NCI-H2227 (cell line): ENCODE measurements at regions not wholly inside any gene's neighbourhood (a gene's known extent, or its start where the extent isn't known, plus 50 kb on each side); places are given as distances from the start of the nearest gene placed in this dataset.
A peak's percentile ranks its signal among the peaks of the same experiment; 100 is the strongest.

Experiments used
- DNase-seq: peaks from one replicate; lab custom pipeline; 2025; ENCODE audit not compliant: unreplicated experiment; lab: John Stamatoyannopoulos, UW

GRCh38 chr5:158135682-158136179 lies 276.8 kb upstream of the CLINT1 start:
- DNase-seq: peak; percentile 74

DNA sequence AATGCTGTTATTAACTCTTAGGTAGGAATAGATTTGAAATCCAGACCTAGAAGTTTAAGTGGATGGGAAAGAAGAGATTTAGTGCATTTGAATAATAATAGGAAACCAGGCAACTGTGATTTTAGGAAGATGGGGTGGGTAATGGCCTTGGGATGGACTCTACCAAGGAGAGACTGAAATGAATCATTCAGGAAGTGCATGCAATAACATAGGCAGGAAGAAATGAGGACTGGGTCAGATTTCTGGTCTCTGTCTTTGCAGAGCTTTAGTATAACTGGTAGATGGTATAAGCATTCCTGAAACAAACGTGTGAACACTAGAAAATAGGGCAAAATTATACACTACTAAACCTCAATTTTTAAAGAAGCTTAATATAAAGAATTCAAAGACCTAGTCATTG lies 274.4 kb upstream of the CLINT1 start:
- peak; percentile 20 for DNase-seq

DNA sequence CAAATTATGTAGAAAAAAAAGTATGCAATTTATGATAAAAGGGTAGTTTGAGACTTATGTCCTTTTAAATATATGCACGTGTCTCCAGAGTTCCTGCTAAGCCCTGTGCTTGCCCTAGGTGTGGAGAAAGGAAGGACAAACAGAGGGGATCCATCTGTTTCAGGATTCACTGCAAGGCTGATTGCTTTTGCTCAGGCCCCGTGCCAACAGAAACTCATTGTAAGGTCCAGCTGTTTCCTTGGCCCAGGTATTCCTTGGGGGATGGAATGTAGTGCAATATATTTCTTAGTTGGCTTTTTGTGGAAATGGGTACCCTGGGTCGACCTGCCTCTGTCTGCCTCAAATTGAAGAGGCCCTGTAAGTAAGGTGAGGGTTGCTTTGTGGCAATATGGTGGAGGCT lies 268.6 kb upstream of the CLINT1 start:
- no peak for DNase-seq

- no peak for DNase-seq
Measured at GRCh38 chr5:158126442-158127405, 267.8 kb upstream of the CLINT1 start.

DNA sequence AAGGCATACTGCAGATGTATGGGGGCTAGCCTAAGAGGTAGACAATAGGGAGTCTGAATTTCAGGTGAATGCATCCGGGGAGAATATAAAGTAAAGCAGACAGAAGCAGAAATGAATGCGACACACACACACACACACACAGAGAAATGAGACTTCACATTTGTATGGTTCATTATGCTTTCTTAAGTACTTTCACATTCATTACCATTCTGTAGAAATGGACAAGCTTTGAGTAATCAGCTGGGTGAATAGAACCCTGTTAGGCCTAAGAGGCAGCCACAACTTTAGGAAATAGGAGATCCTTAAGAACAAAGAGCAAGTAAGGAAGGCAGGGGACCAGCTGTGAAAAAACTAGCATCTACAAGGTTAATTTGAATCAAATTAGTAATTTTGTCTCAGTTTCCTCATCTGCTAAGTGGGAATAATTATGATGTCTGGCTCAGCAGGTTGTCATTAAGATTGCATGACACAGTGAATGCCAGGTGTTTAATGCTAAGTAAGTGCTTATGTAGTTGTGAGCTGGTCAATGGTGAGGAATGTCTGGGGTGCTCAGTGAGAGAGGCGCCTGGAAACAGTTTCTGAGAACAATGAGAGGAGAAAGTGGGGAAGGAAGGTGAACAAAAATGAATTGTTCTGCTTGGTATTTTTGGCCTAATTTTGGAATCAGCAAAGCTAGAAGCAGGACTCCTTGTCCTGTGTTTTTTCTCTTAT lies 265.8 kb upstream of the CLINT1 start:
- no peak for DNase-seq

DNA sequence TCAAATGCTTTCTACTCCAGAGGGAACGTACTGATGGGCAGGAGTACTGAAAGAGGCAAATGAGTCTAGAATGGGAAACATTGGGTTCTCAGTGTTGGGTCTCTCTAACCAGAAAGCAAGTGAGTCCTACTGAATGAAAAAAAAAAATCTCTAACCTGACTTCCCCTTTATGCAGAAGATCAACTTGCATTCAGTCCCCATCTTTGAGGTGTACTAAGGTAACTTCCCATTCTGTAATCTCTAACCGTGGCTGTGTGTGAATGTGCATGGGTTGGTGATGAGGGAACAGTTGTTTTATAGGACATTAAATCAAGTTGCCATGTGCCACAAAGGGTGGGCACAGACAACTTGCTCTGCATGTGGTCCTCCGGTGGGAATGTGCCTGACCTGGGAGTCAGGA lies 264.6 kb upstream of the CLINT1 start:
- no peak for DNase-seq

DNA sequence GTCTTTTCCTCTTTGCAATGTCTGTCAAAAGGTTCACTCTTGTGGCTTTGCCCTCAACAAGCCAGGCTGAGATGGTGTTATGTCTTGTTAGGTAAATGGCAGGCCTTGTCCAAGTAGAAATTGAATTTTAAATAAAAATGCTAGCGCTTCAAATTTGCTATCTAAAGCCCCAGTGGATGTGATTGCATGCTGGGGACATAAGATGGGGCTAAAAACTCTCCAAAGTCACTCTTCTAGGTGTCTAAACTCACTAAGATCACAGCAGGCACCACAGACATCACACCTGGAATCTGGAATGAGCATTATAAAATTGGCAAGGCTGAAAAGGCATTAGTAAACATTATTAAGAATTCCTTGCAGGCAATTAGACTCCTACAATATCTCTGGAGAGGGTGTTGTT lies 262.7 kb upstream of the CLINT1 start:
- no peak for DNase-seq

GRCh38 chr5:158120760-158121159 lies 261.8 kb upstream of the CLINT1 start:
- DNase-seq: no peak

DNA sequence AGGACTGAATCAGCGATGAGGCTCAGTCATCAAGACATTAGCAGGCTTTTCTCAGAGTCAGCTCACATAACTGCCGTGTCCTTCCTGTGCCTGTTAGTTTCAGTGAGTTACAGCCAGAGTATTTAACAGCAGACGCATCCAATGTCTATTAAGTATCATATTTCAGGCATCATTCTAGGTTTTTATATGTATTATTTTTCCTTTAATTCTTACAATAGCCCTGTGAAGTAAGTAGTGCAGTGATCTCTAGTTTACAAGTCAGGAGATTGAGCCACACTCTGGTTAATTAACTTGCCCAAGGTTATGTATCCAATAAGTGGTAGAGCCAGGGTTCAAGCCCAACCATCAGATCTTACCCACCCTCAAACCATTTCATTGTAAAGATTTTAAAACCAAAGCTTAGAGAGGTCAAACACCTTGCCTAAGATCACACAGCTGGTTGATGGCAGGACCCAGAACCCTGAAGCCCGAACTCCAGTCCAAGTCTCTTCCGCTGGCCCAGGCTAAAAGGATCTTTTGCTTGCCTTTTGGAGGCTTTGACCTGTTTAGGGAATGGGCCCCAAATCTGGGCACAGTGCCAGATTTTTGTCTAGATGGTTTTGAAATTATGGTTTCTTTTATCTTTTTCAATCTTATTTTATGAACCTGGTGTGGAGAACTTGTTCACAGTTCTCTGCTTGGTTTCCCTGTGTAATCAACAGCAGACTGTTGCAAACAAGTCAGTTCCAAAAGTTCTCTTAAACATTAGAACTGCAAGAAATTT lies 261.2 kb upstream of the CLINT1 start:
- peak; percentile 19 for DNase-seq

GRCh38 chr5:158117467-158118160 lies 258.7 kb upstream of the CLINT1 start:
- DNase-seq: no peak

DNA sequence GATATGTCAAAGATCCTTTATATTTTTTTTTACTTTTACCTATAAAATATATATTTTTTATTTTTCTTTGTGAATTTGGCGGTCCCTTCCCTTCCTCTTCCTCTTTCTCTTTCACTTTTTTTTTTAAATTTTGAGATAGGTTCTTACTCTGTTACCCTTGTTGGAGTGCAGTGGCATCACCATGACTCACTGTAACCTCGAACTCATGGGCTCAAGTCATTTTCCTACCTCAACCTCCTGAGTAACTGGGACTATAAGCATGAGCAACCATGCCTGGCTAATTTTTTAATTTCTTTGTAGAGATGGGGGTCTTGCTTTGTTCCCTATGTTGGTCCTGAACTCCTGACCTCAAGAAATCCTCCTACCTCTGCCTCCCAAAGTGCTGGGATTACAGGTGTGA lies 258.0 kb upstream of the CLINT1 start:
- DNase-seq: no peak

- DNase-seq: no peak
Measured at GRCh38 chr5:158115468-158115867, 256.5 kb upstream of the CLINT1 start.

DNA sequence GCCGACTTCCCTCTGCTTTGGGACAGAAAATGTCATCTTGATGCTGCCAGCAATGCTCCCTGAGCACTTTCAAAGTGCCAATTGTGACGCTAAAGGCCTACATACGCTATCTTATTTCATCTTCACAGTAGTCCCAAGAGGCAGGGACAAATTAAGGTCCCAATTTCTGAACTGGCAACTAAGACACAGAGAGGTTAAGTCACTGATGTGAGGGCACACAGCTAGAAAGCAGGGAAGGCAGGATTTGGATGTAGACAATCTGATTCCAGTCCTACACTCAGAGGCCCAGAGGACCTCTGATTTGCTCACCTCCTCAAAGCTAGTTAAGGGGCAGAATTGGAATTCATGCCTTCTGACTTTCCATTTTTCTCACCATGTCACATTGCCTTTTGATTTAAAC lies 249.2 kb upstream of the CLINT1 start:
- no peak for DNase-seq

- no peak for DNase-seq
Measured at GRCh38 chr5:158100373-158100888, 241.5 kb upstream of the CLINT1 start.

GRCh38 chr5:158099571-158100105 lies 240.7 kb upstream of the CLINT1 start:
- DNase-seq: peak; percentile 2

DNA sequence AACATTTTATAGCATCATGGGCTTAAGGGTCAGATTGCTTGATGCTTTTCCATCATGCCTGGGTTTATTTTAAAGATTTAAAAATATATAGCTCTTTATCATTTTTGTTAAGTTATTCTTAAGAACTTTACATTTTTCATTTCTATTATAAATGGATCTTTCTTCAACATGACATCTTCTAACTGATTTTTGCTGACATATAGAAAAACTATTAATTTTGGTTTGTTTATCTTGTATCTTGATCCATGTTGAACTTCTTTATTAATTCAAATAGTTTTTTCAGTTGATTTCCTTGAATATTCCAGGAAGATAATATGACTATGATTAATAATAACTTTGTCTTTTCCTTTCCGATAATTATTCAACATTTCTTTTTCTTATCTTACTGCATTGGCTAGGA lies 237.9 kb upstream of the CLINT1 start:
- no peak for DNase-seq

DNA sequence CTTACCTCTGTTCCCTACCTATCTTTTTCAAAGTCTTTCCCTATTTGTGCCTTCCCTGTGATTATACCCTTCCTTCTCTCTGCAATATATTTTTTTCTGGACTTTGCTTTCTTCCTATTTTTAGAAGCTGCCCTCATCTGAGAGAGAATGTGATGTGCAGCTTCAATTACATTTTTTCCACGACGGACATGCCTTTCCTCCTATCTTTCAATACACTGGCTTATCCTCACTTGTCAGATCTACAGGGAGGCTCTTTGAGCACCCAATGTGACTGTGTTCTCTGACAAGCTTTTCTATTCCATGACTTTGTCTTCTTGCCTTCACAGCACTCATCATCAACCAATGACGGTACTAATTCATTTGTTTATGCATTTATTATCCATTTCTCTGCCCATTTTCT lies 227.9 kb upstream of the CLINT1 start:
- no peak for DNase-seq

GRCh38 chr5:158084292-158084691 lies 225.3 kb upstream of the CLINT1 start:
- no peak for DNase-seq

- no peak for DNase-seq
Measured at GRCh38 chr5:158082696-158083287, 223.8 kb upstream of the CLINT1 start.

GRCh38 chr5:158080112-158080511 lies 221.2 kb upstream of the CLINT1 start:
- no peak for DNase-seq
